GM12878 (cell line): ENCODE measurements at regions not wholly inside any gene's neighbourhood (a gene's known extent, or its start where the extent isn't known, plus 50 kb on each side); places are given as distances from the start of the nearest gene placed in this dataset.

Experiments
- BMI1 ChIP-seq: fragments of 450-650 bp; IDR thresholded peaks from 2 replicates; pipeline ENCODE4 v1.6.1; 2016; ENCODE audit warnings: mild to moderate bottlenecking, moderate library complexity, borderline replicate concordance
- CBX5 ChIP-seq: sonication (generic); IDR thresholded peaks from 2 replicates; pipeline ENCODE4 v1.6.1; 2016; ENCODE audit warnings: low read depth, moderate library complexity, mild to moderate bottlenecking, inconsistent platforms
- EGR1 ChIP-seq, 2 experiments: IDR thresholded peaks; 1 replicate in 1 of 2; 2 replicates in 1 of 2; pipeline ENCODE4 v1.6.1; 2011 to 2012; ENCODE audit warnings: low read depth in 2 of 2, low read length in 2 of 2, borderline replicate concordance in 1 of 2, mild to moderate bottlenecking in 1 of 2, moderate library complexity in 1 of 2
- EZH2 ChIP-seq: IDR thresholded peaks from 2 replicates; pipeline ENCODE4 v1.6.1; 2012; ENCODE audit warnings: low read depth, mild to moderate bottlenecking, control low read depth, inconsistent platforms, low read length, borderline replicate concordance; ENCODE audit not compliant: control insufficient read depth
- MXI1 ChIP-seq: fragments of 150-350 bp; IDR thresholded peaks from 2 replicates; pipeline ENCODE4 v1.6.1; 2011; ENCODE audit warnings: low read depth, mild to moderate bottlenecking, inconsistent platforms, low read length, improper control_type of control experiment
- POLR2AphosphoS5 ChIP-seq: IDR thresholded peaks from 2 replicates; pipeline ENCODE4 v1.6.1; 2011; ENCODE audit warnings: mild to moderate bottlenecking, low read length, inconsistent platforms
- ZNF24 ChIP-seq: fragments of 450-650 bp; IDR thresholded peaks from 2 replicates; pipeline ENCODE4 v1.6.1; 2017; ENCODE audit warnings: antibody characterized with exemption, mild to moderate bottlenecking
- ZZZ3 ChIP-seq: IDR thresholded peaks from 2 replicates; pipeline ENCODE4 v1.6.1; 2011; ENCODE audit warnings: low read depth; ENCODE audit not compliant: control insufficient read depth, insufficient read length
- TF ChIP-seq, protein P1 (sequence below), 3 experiments: IDR thresholded peaks in 2 of 3; conservative IDR thresholded peaks in 1 of 3; 2 replicates each; pipeline ENCODE4 v1.5.1; 2011; ENCODE audit warnings: low read depth in 3 of 3, low read length in 3 of 3, mild to moderate bottlenecking in 3 of 3, control low read depth in 2 of 3, moderate library complexity in 2 of 3, inconsistent platforms in 1 of 3, mixed read lengths in 1 of 3; ENCODE audit not compliant: control insufficient read depth in 2 of 3, insufficient read depth in 1 of 3; ENCODE audit errors: extremely low read depth in 1 of 3
- TF ChIP-seq, protein P2 (sequence below): fragments of 450-650 bp; IDR thresholded peaks from 2 replicates; pipeline ENCODE4 v1.6.1; 2018; ENCODE audit warnings: mild to moderate bottlenecking, low read depth, moderate library complexity; ENCODE audit not compliant: partially characterized antibody
- TF ChIP-seq, protein P3 (sequence below): fragments of 450-650 bp; IDR thresholded peaks from 2 replicates; pipeline ENCODE4 v1.6.1; 2017; ENCODE audit warnings: mild to moderate bottlenecking
- TF ChIP-seq, protein P4 (sequence below): fragments of 450-650 bp; formaldehyde crosslinking; IDR thresholded peaks from 2 replicates; pipeline ENCODE4 v1.5.0; 2022; ENCODE audit warnings: mild to moderate bottlenecking, missing genetic modification characterization

DNA sequence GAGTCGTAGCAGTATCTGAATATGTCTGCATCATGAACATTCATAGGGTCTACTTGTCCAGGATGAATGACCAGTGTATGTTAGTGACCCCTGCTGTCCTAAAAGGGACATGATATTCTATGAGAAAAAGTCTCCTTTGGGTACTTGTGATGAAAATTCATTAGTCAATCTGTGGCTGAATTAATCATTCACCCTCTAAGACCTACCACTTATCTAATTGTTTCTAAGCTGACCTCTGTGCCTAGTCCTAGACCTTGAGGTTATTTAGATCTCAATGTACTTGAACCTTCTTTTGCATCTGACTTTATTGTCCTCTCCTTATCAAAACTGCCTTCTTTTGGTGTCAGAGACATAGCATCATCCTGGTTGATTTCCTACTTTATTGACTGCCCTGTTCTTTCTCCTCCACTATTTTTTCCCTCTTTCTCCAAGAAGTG, 799.3 kb downstream of the DIPK2A start:
- TF ChIP-seq, protein P1, sequence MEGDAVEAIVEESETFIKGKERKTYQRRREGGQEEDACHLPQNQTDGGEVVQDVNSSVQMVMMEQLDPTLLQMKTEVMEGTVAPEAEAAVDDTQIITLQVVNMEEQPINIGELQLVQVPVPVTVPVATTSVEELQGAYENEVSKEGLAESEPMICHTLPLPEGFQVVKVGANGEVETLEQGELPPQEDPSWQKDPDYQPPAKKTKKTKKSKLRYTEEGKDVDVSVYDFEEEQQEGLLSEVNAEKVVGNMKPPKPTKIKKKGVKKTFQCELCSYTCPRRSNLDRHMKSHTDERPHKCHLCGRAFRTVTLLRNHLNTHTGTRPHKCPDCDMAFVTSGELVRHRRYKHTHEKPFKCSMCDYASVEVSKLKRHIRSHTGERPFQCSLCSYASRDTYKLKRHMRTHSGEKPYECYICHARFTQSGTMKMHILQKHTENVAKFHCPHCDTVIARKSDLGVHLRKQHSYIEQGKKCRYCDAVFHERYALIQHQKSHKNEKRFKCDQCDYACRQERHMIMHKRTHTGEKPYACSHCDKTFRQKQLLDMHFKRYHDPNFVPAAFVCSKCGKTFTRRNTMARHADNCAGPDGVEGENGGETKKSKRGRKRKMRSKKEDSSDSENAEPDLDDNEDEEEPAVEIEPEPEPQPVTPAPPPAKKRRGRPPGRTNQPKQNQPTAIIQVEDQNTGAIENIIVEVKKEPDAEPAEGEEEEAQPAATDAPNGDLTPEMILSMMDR (IDR thresholded peaks at IDR 0.05 in 2 of 3, conservative IDR thresholded peaks at IDR 0.05 in 1 of 3; ENCODE audit: control insufficient read depth in 2 of 3, extremely low read depth in 1 of 3, insufficient read depth in 1 of 3, low read depth in 3 of 3, low read length in 3 of 3) = peak in 2 of 3 experiments; percentile 21 to 32; a peak in 2 of 6 replicates
- no peak for TF ChIP-seq POLR2AphosphoS5
- TF ChIP-seq, protein P2, sequence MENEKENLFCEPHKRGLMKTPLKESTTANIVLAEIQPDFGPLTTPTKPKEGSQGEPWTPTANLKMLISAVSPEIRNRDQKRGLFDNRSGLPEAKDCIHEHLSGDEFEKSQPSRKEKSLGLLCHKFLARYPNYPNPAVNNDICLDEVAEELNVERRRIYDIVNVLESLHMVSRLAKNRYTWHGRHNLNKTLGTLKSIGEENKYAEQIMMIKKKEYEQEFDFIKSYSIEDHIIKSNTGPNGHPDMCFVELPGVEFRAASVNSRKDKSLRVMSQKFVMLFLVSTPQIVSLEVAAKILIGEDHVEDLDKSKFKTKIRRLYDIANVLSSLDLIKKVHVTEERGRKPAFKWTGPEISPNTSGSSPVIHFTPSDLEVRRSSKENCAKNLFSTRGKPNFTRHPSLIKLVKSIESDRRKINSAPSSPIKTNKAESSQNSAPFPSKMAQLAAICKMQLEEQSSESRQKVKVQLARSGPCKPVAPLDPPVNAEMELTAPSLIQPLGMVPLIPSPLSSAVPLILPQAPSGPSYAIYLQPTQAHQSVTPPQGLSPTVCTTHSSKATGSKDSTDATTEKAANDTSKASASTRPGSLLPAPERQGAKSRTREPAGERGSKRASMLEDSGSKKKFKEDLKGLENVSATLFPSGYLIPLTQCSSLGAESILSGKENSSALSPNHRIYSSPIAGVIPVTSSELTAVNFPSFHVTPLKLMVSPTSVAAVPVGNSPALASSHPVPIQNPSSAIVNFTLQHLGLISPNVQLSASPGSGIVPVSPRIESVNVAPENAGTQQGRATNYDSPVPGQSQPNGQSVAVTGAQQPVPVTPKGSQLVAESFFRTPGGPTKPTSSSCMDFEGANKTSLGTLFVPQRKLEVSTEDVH = no peak
- TF ChIP-seq, protein P3, sequence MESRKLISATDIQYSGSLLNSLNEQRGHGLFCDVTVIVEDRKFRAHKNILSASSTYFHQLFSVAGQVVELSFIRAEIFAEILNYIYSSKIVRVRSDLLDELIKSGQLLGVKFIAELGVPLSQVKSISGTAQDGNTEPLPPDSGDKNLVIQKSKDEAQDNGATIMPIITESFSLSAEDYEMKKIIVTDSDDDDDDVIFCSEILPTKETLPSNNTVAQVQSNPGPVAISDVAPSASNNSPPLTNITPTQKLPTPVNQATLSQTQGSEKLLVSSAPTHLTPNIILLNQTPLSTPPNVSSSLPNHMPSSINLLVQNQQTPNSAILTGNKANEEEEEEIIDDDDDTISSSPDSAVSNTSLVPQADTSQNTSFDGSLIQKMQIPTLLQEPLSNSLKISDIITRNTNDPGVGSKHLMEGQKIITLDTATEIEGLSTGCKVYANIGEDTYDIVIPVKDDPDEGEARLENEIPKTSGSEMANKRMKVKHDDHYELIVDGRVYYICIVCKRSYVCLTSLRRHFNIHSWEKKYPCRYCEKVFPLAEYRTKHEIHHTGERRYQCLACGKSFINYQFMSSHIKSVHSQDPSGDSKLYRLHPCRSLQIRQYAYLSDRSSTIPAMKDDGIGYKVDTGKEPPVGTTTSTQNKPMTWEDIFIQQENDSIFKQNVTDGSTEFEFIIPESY = no peak
- TF ChIP-seq EGR1 (IDR thresholded peaks at IDR 0.05; ENCODE audit: borderline replicate concordance in 1 of 2, low read depth in 2 of 2, low read length in 2 of 2) = no peak
- TF ChIP-seq, protein P4, sequence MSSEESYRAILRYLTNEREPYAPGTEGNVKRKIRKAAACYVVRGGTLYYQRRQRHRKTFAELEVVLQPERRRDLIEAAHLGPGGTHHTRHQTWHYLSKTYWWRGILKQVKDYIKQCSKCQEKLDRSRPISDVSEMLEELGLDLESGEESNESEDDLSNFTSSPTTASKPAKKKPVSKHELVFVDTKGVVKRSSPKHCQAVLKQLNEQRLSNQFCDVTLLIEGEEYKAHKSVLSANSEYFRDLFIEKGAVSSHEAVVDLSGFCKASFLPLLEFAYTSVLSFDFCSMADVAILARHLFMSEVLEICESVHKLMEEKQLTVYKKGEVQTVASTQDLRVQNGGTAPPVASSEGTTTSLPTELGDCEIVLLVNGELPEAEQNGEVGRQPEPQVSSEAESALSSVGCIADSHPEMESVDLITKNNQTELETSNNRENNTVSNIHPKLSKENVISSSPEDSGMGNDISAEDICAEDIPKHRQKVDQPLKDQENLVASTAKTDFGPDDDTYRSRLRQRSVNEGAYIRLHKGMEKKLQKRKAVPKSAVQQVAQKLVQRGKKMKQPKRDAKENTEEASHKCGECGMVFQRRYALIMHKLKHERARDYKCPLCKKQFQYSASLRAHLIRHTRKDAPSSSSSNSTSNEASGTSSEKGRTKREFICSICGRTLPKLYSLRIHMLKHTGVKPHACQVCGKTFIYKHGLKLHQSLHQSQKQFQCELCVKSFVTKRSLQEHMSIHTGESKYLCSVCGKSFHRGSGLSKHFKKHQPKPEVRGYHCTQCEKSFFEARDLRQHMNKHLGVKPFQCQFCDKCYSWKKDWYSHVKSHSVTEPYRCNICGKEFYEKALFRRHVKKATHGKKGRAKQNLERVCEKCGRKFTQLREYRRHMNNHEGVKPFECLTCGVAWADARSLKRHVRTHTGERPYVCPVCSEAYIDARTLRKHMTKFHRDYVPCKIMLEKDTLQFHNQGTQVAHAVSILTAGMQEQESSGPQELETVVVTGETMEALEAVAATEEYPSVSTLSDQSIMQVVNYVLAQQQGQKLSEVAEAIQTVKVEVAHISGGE (CRISPR knock-in tag) = no peak
- no peak for TF ChIP-seq BMI1
- no peak for TF ChIP-seq MXI1
- TF ChIP-seq EZH2 = no peak
- TF ChIP-seq ZNF24 = no peak
- no peak for TF ChIP-seq ZZZ3
- TF ChIP-seq CBX5 = no peak
